Stimulated activated CD8-positive, alpha-beta memory T cell treated with anti-CD3 and anti-CD28 coated beads, Interleukin-12 subunit alpha, Interleukin-12 subunit beta, amount 100 ng/mL, for 24 hours (primary cell): ENCODE measurements at regions not wholly inside any gene's neighbourhood (a gene's known extent, or its start where the extent isn't known, plus 50 kb on each side); places are given as distances from the start of the nearest gene placed in this dataset.
"Not testable (repeated sequence)": the region's sequence is repeated elsewhere in the genome, so short reads cannot be mapped to it uniquely, and the experiment has no call there.

Experiments used
- DNase-seq: peaks from one replicate; pipeline ENCODE4 v3.0.0-alpha.2; 2020; ENCODE audit errors: extremely low read depth

DNA sequence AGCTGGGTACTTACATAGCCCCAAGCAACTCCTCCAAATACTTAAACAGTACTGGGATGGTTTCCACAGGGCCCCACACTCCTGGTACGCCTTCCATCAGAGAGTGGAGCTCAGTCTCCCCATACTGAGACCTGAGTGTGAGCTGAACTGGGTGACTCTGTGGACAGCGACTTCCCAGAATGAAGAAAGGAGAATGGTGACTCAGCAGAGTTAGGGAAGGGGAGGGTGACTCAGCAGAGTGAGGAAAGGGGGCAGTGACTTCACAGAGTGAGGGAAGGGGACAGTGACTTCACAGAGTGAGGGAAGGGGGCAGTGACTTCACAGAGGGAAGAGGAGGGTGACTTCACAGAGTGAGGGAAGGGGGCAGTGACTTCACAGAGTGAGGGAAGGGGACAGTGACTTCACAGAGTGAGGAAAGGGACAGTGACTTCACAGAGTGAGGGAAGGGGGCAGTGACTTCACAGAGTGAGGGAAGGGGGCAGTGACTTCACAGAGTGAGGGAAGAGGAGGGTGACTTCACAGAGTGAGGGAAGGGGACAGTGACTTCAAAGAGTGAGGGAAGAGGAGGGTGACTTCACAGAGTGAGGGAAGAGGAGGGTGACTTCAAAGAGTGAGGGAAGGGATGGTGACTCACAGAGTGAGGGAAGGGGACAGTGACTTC, 141.3 kb upstream of the PITRM1 start:
- not testable (repeated sequence) for DNase-seq

DNA sequence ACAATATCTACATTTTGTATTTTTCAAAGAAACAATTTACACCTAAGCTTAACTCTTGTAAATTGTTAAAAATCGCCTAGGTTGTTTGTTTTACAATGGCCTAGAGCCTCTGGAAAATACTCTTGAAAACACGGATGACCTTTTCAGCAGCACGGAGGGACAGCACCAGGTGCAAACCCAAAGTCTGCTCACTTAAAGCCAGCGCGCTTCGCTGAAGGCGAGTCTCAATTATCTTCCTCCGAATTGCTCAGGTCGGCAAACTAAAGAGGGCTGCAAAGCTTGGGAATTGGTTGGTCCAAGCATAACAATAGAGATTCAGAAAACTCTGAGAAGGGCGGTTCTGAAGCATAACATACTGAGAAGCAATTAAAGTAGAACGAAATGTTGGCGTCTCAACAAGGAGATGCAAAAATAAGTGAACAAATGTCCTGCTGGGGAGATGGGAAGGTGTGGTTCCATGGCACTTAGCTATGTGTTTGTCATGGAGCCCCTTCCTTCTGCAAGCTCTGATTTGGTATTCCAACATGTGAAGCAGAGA, 139.9 kb upstream of the PITRM1 start:
- no peak for DNase-seq

DNA sequence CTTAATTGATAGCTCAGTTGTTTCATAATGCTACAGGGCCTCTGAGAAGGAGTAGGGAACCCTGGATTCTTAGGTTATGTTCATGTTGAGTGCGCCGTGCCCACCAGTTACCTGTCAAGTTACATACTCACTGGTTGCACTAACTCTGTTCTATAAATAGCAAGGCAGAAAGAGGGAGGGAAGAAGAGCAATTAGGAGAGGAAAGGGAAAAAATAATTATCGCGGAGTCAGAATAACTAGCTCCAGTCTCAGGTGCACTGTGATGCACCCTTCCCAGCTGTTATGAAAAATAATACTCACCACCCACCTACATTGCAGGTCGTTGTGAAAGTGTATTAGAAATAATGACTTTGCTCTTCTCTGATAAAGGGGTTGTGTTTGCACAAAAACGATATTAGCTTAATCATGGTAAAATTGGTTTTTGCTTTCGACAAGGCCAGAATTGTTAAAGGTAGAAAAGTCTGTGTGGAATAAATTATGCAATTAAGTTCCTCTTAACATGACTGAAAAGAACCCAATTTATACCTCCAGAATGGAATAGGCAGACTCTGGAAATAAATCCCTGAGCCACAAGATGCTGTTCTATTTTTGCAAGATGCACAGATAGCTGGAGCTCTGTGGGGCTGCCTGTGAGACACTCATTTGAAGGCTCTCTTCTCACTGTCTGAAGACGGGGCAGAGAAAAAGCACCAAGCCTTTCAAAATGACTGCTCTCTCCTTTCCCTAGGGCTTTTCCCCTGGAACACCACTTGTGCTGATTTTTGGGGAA, 137.6 kb upstream of the PITRM1 start:
- no peak for DNase-seq

DNA sequence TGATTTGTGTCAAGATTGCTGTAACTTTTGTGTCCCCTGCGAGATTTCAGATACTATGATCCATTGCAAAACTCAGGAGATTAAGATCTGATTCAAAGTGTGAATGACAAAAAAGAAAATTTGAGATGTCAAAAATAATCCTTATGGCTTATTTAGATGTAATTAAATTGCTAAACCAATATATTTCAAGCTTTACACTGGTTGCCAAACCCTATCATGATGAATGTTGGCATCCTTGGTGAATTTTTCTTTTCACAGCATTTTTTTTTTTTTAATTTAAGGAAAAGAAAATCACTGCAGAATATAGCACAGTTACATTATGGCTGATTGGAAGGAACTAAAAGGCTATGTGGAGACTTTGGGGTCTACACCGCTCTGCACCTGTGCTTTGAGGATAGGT, 133.5 kb upstream of the PITRM1 start:
- DNase-seq = no peak

DNA sequence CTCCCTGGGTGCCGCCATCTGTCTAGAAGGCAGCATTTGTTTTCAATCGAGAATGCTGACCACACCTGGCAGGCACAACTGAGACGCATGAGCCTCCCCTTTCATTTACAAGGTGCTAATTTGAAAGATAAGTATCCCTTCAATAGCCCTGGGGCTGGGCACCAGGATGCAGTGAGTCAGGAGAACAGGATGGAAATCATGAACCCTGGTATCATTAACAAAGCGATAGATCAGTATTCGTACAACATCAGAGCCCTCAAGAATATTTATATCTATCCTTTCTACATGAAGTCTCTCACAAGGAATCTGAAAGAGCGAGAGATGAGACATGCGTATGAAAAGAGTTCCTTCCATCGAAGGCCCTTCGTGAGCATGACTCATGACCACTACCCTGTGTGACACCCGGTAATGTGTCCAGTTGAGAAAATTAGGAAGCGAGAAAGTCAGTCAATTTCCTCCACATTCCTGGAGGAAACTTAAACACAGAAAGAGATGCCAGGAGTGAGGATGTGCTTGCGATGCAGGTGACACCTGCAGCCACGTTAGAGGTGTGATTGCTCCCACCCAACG, 123.1 kb upstream of the PITRM1 start:
- no peak for DNase-seq

DNA sequence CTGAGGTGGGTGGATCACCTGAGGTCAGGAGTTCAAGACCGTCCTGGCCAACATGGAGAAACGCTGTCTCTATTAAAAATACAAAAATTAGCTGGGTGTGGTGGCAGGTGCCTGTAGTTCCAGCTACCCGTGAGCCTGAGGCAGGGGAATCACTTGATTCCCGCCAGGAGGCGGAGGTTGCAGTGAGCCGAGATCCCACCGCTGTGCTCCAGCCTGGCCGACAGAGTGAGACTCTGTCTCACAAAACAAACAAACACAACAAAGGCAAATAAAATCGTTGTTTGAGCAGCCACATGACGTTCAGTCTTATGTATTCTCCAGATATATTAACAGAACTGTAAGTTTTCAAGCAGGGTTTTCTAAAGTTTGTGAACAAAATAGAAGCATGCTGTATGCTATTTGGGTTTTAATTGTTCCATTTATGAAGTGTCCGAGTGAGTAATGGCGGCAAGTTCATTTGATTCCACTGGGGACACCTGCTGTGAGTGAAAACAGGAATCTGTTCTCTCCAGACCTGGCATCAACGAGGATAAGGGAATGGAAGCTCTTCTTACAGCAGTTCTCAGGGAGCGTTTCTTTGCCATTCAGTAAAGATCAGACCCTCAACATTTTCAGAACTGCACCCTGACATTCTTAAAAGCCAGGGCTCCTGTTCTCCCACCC, 122.5 kb upstream of the PITRM1 start:
- no peak for DNase-seq

DNA sequence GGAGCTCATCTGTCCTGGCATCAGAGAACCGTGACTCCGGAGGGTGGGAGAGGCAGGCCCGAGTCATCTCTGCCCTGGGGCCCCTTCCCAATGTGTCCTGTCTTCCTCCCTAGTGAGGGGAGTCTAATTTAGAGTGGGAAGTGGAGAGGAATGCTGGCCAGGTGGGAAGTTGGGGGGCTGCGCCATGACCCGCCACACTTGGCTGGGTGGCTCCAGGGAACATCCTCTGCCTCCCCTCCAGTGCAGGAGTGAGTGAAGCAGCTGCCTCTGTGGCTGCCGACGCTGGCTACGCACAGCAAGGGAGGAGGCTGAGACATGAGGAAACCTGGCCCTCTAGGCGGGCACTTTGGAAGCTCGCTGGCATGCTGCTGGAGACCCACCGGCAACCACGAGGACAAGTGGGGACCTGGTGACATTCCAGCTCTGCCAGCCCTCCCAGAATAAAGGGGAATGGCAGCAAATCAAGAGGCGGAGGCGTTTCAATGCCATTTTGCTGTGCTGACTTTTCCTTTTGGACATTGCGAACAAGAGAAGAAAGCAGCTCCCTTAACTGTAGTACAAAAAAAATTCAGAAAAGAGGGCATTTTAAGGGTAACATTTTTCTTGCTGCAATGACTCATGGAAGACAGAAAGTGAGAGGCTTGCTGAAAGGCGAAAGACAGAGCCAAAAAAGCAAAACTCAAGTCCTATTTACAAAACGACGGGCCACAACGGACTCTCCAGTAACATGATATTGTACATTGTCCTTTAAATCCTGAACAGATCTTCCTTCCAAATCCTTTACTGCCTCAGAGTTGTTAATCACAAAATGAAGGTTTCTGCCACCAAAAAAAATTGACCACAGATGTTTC, 121.2 kb upstream of the PITRM1 start:
- DNase-seq = no peak

DNA sequence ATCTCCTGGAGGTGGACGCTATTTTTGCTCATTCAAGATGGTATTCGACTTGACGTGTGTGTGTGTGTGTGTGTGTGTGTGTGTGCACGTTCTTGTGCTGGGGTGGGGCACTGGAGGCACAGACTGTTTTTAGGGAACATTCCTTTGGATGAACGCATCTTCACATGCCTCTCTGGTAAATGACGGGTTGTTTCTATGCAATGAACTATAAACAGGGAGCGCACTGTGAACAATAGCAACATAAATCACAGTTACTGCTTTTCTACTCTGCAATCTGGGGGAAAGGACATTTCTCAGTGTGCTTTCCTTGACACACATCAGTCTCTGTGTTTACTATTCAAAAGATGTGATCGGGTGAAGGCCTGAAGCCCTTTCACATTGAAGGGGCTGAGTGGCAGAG, 120.1 kb upstream of the PITRM1 start:
- DNase-seq = no peak

DNA sequence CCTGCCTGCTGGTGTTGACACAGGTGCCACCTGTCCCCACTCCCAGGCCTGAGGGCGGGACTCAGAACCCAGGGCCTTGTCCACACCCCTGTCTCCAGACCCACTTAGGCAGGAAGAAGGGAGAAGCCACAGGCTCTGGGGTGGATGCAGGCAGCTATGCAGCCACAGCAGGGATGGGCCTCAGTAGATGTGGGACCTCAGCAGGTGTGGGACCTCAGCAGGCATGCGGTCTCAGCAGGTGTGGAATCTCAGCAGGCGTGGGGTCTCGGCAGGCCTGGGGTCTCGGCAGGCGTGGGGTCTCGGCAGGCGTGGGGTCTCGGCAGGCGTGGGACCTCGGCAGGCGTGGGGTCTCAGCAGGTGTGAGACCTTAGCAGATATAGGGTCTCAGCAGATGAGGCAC, 118.0 kb upstream of the PITRM1 start:
- no peak for DNase-seq

DNA sequence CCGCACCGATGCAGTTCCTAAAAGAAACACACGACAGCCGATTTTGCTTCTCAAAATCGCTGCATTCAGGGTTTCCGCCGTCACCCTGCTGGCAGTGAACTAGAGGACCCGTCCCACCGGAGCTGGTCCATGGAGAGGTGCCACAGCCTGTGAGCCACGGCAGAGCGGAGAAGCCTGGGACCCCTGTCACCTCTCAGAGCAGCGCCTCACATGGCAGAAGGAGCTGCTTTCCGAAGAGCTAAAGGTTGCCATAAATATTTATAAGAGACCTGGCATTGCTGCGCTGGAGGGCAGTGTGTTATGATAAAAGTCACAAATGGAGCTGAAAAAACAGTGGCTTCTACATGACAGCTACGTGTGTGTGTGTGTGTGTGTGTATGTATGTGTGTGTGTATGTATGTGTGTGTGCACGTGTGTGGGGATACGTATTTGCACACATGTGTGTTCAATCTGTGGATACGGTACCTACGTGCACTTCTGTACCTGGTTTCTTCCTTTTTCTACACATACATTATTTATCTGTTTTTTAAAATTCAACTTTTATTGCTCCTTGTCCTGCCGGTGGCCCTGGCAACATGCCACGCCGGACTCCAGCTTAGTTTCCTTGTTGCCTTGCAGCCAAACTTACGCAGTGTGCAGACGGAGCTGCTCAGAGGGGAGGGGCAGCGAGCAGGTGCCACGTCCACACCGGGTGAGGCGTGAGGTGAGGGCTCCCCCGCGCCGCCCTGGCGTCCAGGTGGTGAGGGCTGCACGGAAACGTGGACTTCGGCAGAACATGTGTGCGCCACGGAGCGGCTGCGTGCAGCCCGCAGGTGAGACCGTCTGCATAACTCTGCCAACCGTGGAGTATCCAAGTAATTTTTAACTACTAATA, 115.2 kb upstream of the PITRM1 start:
- DNase-seq = no peak

DNA sequence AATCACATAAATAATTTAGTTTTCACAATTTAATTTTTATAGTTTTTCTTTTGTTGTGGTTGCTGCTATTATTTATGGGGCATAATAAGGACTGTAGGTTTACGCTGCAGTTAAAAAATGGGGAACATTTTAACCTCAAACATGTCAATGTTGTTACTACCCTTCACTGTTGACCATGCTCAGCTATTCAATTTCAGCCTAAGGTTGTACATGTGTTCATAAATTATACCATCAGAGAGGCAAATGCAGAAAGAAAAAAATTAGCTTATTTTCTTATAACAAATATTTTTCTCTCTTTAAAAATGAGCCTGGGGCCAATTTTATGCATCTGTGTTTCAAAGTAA, 110.1 kb upstream of the PITRM1 start:
- DNase-seq = no peak

DNA sequence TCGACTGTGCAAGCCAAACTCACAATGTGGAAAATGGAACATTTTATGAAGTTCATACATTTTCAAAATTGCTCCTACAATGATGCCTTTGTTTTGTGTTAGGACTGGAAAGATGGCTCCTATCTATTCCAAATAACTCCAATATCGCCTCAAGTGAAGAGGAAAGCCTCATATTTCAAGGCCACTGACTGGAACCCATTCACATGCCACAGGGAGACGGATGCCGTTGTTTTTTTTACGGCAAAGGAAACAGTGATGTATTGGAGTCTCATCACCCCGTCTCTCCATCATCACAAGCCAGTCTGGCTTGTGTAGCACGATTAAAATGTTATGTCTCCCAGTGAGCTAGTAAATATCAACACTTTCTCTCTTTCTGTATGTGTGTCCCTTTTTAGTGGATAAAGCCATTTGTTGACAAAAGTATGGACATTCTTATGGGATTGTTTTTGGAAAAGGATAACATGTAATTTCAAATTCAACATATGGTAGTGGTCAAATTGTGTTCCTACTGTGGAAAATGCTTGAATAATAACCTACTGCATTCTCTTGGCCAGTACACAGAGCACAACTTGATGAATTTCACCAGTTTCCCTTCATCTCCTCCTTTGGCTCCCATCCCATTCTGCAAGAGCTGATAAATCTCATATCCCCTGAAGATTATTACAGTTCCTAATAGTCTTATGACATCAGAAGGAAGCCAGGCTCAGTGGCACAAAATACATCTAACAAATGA, 109.5 kb upstream of the PITRM1 start:
- no peak for DNase-seq

DNA sequence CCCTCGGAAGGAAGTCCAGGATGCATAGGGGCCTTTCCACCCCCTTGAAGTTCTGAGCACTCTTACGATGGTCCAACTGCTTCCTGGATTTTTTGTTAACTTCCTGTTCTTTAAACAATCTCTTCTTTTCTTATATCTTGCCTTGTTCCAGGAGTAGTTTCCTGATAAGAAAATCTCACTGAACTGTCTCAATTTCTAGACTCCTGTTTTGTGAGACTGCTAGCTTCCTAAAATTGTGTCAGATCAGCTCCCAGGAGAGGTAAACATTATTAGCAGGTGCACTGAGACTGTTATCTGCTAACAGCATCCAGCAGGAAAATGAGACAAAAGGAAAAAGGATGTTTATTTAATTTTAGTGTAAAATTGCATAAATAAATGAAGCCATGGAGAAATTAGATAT, 106.2 kb upstream of the PITRM1 start:
- DNase-seq = no peak

DNA sequence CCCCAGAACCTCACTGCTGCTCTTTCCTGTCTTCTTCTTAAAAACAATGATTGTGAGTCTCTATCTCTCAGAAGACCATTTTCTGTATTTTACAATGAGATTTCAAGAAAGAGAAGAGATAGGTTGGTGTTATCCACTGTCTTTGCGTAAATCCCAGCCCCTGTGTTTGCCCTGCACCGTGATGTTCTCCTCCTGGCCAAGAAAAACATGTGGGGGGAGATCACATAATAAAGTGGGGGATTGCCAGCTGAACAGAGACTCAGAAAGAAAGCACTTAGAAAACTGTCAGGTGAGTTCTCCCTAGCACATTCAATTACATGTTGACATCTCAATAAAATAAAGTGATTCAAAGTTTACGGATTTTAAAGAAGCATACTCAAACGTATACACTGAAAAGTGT, 105.0 kb upstream of the PITRM1 start:
- no peak for DNase-seq

DNA sequence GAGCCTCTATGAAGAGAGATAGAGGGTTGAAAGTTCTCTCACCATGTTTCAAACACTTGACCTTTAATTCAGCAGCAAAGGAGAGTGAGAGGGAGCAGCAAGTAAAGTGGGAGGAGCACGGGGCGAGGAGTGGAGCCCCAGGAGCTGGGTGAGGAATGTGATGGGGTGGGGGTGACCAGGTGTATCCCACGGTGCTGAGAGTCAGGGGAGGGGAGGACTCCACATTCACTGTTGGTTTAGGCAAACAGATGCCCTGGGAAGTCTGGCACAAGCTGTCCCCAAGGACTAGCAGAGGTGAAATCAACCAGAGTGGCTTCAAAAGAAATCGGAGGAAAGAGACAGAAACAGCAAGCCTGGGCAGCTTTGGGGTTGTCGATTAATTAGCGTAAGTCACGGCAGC, 101.8 kb upstream of the PITRM1 start:
- no peak for DNase-seq

DNA sequence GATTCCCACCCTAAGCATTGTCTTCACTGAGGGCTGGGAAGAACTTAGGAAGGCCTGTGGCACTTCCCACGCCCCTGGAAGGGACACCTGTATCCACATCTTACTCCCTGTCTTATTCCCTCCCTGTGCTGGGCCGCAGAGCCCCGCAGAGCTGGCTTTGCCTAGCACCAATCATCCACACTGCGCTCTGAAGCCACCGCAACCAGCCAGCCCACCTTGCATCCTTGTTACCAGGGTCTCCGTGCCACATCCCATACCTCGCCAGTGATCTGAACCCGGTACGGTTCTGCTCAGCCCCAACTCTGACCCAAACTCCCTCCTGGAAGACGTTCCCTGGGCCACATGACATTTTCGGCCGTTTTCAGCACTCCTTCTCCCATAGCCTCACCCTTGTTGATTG, 101.4 kb upstream of the PITRM1 start:
- no peak for DNase-seq

DNA sequence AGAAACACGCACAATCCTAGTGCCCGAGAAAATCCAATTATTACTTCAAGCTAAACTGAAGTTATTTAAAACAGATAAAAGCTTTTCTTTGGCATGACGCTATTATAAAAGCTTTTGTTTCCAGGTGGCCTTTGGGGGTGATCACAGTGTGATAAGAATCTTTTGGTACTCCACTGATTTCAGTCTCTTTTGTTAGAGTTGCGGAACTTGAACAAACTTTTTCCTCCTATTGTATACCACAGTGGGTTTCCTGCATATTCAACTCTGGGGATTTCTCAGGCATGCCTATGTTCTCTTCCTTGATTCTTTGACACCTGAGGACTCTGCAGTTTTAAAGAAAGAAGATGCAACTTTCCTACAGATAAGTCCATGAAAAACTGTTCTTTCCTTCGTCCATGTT, 99.7 kb upstream of the PITRM1 start:
- DNase-seq = no peak

DNA sequence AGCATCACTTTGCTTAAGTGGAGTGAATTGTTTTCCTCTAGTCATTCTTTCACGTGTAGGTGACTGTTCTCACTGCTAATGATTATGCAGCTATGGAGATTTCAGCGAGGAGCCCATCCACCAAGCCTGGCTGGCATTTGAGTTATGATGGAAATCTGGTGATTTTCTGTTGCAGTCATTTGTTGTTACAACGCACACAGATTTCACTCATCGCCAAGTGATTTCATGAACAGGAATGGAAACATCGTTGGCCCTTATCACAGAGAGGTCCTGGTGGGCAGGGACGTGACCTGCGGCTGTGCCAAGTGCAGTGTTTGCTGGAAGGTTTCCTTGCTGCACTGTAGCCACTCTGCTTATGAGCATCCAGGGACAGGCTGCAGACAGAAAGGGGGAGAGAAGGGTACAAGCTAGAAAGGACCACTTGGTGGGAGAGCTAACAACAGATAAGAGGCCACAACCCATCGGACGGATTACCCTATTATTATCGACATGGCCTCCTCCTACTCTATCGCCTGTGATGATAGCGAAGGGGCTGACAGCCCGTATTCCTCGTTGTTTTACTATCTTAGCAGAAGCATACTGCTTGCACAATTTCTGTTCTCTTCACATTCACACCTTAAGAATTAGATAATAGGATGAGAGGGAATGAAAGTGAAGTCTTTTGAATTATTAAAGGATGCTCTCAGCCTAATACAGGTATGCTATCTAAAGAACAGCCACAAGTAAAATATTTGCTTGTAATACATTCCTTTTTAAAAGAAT, 99.0 kb upstream of the PITRM1 start:
- DNase-seq = no peak

DNA sequence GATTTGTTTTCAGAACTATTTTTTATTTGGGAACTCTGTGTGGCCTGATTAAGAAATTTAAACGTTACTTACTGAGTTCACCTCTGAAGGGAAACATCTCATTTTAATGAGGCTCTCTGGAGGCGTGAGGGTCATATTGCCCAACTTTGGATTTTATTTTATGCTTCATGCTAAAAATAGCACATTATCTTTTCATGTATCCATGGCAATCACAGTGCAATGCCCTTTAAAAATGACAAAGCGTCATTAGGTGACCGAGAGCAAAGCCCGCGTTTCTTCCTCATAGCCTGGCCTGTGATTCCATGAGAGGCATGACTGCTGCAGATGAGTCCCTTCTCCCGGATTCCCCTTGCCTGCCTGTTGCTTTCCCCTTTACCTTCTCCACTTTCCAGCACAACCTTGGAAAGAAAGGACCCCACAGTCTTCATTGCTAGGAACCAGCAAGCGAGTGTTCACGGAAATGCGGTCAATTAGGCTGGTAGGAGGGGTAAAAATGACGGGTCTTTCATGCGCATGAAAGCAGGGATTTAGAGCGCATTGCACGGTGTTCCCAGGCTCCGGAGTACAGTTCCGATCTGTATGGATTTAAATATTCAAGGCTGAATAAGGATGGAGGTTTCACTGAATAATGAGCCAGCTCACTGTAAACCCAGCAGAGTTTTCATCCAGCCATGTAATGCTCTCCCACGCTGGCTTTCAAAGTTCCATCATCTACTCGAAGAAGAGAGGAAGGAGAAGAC, 98.2 kb upstream of the PITRM1 start:
- no peak for DNase-seq
